ENCODE measurements at regions not wholly inside any gene's neighbourhood (a gene's known extent, or its start where the extent isn't known, plus 50 kb on each side); places are given as distances from the start of the nearest gene placed in this dataset.
"Not testable (repeated sequence)": the region's sequence is repeated elsewhere in the genome, so short reads cannot be mapped to it uniquely, and the experiment has no call there.

GRCh38 chr6:28615955-28616747, 90.5 kb downstream of the GPX5 start:
- Histone ChIP-seq H3K27me3 (ENCODE audit: control insufficient read depth, insufficient read depth, low read length) (peaks cover 5% of the 10 kb centered on the region), H3K36me3 (ENCODE audit: control insufficient read depth, insufficient read depth, low read length) (no peaks in the 10 kb centered on the region), H3K4me3 (ENCODE audit: low read depth, low read length) (no peak overlapping the region)
- no peak for DNase-seq (ENCODE audit: low read depth)
- no peak for TF ChIP-seq CTCF (IDR thresholded peaks at IDR 0.05; ENCODE audit: insufficient read depth, low read length, poor library complexity, severe bottlenecking)

GRCh38 chr6:28618898-28619555, 93.3 kb downstream of the GPX5 start:
- H3K4me3 ChIP-seq (ENCODE audit: low read depth, low read length): no peak overlapping the region
- H3K36me3 ChIP-seq (ENCODE audit: control insufficient read depth, insufficient read depth, low read length): no peaks in the 10 kb centered on the region
- peaks cover 5% of the 10 kb centered on the region for H3K27me3 ChIP-seq (ENCODE audit: control insufficient read depth, insufficient read depth, low read length)
- DNase-seq (ENCODE audit: low read depth): no peak
- no peak for TF ChIP-seq CTCF (IDR thresholded peaks at IDR 0.05; ENCODE audit: insufficient read depth, low read length, poor library complexity, severe bottlenecking)

- not testable (repeated sequence) for H3K27me3 ChIP-seq (ENCODE audit: control insufficient read depth, insufficient read depth, low read length); DNase-seq (ENCODE audit: low read depth); H3K36me3 ChIP-seq (ENCODE audit: control insufficient read depth, insufficient read depth, low read length)
- peak overlapping the region; percentile 28 for H3K4me3 ChIP-seq (ENCODE audit: low read depth, low read length)
Measured at GRCh38 chr6:28621268-28621667, 95.6 kb downstream of the GPX5 start.

GRCh38 chr6:28623242-28623641, 97.6 kb downstream of the GPX5 start:
- H3K36me3 ChIP-seq (ENCODE audit: control insufficient read depth, insufficient read depth, low read length); DNase-seq (ENCODE audit: low read depth); H3K4me3 ChIP-seq (ENCODE audit: low read depth, low read length); H3K27me3 ChIP-seq (ENCODE audit: control insufficient read depth, insufficient read depth, low read length): not testable (repeated sequence)

- not testable (repeated sequence) for H3K27me3 ChIP-seq (ENCODE audit: control insufficient read depth, insufficient read depth, low read length); H3K36me3 ChIP-seq (ENCODE audit: control insufficient read depth, insufficient read depth, low read length); DNase-seq (ENCODE audit: low read depth); H3K4me3 ChIP-seq (ENCODE audit: low read depth, low read length)
Measured at GRCh38 chr6:28626386-28626785, 100.7 kb downstream of the GPX5 start.

- H3K36me3 ChIP-seq (ENCODE audit: control insufficient read depth, insufficient read depth, low read length): no peaks in the 10 kb centered on the region
- DNase-seq (ENCODE audit: low read depth): no peak
- H3K4me3 ChIP-seq (ENCODE audit: low read depth, low read length): no peak overlapping the region
- TF ChIP-seq CTCF (IDR thresholded peaks at IDR 0.05; ENCODE audit: insufficient read depth, low read length, poor library complexity, severe bottlenecking): no peak
- peaks cover 16% of the 10 kb centered on the region for H3K27me3 ChIP-seq (ENCODE audit: control insufficient read depth, insufficient read depth, low read length)
Measured at GRCh38 chr6:28632326-28632851, 106.7 kb downstream of the GPX5 start.

- DNase-seq (ENCODE audit: low read depth): no peak
- Histone ChIP-seq H3K36me3 (ENCODE audit: control insufficient read depth, insufficient read depth, low read length) (no peaks in the 10 kb centered on the region), H3K4me3 (ENCODE audit: low read depth, low read length) (no peak overlapping the region), H3K27me3 (ENCODE audit: control insufficient read depth, insufficient read depth, low read length) (peaks cover 16% of the 10 kb centered on the region)
- TF ChIP-seq CTCF (IDR thresholded peaks at IDR 0.05; ENCODE audit: insufficient read depth, low read length, poor library complexity, severe bottlenecking): no peak
Measured at GRCh38 chr6:28633445-28634215, 107.9 kb downstream of the GPX5 start.

Data from kidney epithelial cell (primary cell).